KG1 (cell line): ENCODE measurements at regions not wholly inside any gene's neighbourhood (a gene's known extent, or its start where the extent isn't known, plus 50 kb on each side); places are given as distances from the start of the nearest gene placed in this dataset.
A peak's percentile ranks its signal among the peaks of the same experiment; 100 is the strongest.

Source experiments
- DNase-seq: peaks from one replicate; lab custom pipeline; 2025; lab: John Stamatoyannopoulos, UW

GRCh38 chr9:111195766-111196165 lies 134.3 kb downstream of the OR2K2 start:
- DNase-seq = no peak

GRCh38 chr9:111193095-111193494 lies 136.9 kb downstream of the OR2K2 start:
- DNase-seq = no peak

GRCh38 chr9:111192650-111193049 lies 137.4 kb downstream of the OR2K2 start:
- DNase-seq = no peak

GRCh38 chr9:111190347-111190746 lies 139.7 kb downstream of the OR2K2 start:
- DNase-seq = no peak

GRCh38 chr9:111187376-111187775 lies 142.6 kb downstream of the OR2K2 start:
- DNase-seq = no peak

DNA sequence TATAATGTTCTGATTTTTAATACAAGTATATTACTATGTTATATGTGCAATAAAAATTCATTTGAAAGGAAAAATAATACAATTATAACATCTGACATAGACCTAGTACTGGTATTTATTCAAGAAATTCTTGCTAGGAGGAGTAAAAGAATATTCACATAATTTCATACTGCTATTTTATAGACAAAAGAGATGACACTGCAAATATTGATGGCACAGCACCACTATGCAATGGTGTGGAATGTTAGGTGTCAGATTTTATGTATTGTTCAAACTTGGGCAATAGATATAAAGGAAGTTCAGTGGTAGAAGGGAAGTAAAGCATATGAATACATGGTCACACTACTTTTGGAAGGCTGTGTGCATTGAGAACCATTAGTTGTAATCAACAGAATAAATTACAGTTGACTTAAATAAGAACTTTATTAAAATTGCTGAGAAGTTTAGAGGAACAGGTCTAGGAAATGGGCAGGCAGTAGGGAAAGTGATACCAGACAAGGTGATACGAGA lies 143.9 kb downstream of the OR2K2 start:
- DNase-seq = no peak

DNA sequence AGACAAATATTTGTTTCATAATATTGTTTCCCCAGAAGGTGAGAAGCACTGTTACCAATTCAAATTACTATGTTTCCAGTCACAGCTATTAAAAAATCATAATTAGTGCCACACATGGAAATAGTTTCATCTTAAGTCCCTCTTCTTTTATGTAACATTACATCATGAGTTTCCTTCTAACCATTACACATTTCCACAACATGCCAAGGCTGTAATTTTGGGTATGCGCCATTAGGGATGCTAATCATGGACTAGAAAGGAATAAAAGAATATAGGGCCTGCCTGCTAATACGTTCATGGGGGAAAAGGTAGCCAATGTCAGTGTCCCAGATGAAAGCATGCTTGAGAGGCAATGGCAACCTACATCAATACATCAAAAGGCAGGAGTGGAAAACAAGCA lies 142.5 kb upstream of the LPAR1 start:
- no peak for DNase-seq

DNA sequence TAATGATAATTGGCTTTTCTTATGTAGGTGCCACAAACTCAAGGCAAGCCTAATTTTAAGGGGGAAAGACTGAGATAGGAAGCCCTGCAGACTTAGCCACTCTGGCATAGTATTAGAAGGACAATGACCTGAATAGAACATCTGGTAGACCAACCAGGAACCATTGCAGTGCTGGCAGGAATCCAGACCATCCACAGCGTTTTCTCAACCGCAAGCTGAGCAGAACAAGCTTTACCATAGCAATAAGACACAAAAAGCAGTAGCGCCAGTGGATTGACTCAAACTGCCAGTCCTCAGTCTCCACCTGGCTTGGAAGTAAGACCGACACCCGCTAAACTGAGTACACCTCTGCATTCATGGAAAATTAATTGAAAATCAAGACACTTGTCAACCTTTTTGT lies 141.3 kb upstream of the LPAR1 start:
- DNase-seq = peak; percentile 44

DNA sequence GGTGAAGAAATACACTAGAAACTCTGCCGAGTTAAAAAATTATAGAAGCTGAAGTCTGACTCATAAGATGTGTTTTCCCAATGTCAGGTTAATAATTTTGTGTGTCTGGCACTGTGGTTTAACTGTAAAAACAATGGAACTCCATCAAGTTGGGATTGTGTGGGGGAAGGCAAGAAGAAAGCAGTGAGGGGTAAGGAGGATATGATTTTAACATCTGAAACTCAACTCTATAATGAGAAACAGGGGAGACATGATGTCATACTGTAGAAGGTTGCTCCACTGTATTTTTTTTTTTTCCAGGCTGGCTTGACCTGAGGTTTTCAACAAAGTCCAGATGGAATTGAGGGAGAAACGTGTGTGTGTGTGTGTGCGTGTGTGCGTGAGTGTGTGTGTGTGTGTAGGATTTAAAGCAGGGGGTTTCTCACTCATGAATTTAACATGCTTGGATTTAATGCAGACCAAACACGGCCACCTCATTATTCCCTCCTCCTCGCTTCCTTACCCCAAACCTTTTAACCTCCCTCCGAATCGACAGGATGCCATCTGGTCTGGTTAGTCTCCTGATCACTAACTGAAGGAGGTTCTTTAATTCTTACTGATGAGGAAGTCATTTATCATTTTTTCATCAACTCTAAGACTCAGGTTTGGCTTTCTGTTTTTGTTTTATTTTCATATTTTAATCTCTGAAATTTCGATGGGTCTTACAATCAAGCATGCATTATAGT lies 140.2 kb upstream of the LPAR1 start:
- DNase-seq = no peak

GRCh38 chr9:111176511-111176910 lies 138.2 kb upstream of the LPAR1 start:
- DNase-seq = no peak

GRCh38 chr9:111175350-111175749 lies 137.1 kb upstream of the LPAR1 start:
- no peak for DNase-seq

- no peak for DNase-seq
Observed at GRCh38 chr9:111167341-111167740, 129.1 kb upstream of the LPAR1 start.

DNA sequence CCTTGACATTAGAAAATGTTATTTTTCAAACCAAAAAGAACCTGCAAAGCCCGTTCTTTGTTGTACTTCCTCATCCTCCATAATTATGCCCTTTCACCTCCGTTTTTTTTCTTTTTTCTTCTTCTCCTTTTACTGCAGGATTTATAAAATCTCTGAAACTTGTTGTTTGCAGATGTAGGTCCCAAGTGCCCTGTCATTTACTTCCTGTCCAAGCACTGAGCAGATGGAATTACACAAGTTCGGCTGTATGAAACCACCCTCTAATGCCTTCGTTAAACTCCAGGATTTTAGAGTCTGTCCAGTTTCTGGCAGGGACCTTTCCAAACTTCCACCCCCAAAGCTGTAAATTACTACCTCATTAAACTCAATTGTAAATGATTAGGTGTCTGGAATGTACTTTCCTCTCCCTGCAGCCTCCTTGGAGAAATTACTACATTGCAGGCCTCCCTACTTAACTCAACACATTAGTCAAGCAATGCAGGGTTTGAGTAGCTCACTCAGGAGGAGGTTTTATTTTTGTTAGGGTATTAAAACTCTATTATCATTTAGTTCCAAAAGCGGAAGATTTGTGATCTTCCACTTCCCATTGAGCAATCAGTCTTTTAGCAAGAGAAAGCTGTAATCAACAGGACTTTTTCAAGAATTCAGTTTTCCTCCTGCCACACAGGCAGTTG lies 125.6 kb upstream of the LPAR1 start:
- DNase-seq = no peak

- DNase-seq = no peak
Observed at GRCh38 chr9:111162026-111162425, 123.8 kb upstream of the LPAR1 start.

DNA sequence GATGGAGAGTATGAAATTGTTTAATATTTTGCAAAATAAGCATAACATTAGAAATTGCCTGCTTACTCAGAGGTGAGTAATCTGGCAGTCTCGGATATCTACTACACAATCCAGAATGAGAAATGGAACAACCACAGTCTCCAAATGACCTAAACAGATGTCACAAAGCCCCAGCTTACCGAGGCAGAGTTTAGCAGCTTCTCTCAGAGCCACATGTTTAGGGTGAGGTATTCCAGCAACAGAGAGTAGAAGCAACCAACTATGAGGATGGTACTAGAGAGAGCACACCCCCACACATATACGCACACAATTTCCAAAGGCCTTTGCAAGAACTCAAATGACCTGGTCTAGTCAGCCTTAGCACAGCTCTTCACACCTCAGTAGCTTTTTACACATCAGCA lies 122.7 kb upstream of the LPAR1 start:
- DNase-seq = no peak

GRCh38 chr9:111158999-111159398 lies 120.7 kb upstream of the LPAR1 start:
- DNase-seq = no peak

- no peak for DNase-seq
Observed at GRCh38 chr9:111158363-111158762, 120.1 kb upstream of the LPAR1 start.

DNA sequence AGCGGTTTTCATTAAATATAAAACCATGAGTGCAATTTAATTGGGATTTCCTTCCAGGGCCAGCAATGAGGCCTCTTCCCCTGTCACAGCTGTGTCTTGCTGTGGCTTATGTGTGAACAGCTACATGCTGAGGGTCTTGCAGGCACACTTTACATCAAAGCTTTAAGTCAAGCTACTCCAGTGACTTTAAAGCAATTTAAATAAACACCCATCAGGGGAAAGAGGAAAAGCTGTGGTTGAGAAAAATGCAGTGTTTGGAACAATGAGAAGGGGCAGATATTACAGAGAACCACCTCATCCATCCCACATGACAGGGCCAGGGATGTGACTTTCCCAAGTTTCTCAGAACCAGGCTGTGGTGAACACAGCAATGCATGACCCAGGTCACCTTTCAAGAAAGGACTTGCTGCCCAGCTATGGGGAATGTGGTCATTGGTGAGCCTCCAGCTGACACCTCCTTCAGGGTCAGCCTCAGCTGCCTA lies 115.9 kb upstream of the LPAR1 start:
- no peak for DNase-seq

DNA sequence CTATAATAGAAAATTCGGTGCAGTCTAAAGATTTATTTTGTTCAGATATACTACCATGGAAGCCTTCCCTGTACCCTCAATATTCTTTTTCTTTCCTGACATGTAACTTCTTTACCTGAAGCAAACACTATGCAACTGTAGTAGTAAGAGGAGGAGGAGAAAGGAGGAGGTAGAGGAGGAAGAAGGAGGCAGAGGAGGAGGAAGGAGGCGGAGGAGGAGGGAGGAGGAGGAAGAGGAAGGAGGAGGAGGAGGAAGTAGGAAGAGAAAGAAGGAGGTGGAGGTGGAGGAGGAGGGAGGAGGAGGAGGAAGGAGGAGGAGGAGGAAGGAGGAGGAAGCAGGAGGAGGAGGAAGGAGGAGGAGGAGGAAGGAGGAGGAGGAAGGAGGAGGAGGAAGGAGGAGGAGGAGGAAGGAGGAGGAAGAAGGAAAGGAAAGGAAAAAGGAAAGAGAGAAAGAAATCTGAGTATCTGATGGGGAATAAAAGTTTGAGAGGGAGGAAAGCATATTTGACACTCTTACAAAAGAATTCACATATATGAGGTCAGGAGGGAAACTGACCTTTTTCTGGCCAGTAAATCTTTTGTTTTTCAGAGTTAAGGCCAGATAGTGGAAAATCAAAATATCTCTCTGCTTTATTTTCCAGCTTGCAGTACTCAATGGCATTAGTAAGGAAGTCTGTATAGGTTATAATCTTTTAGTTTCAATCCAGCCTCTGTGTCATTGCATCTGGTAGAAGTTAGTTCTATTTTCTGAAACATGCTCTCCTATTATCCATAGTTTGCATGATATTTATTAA lies 114.5 kb upstream of the LPAR1 start:
- DNase-seq = no peak

- DNase-seq = no peak
Observed at GRCh38 chr9:111151537-111151936, 113.3 kb upstream of the LPAR1 start.

- DNase-seq = no peak
Observed at GRCh38 chr9:111150181-111150580, 111.9 kb upstream of the LPAR1 start.

- no peak for DNase-seq
Observed at GRCh38 chr9:111149018-111149759, 110.9 kb upstream of the LPAR1 start.
